Esophagus muscularis mucosa (tissue), 4 donors: ENCODE measurements at regions not wholly inside any gene's neighbourhood (a gene's known extent, or its start where the extent isn't known, plus 50 kb on each side); places are given as distances from the start of the nearest gene placed in this dataset.

ENCODE experiments used
- CTCF ChIP-seq, 3 experiments: fragments of 200-600 bp in 2 of 3; fragments of 450-650 bp in 1 of 3; sonication (generic) in 2 of 3; IDR thresholded peaks; one replicate each; pipeline ENCODE4 v1.5.1; 2017 to 2019; ENCODE audit warnings: antibody characterized with exemption in 3 of 3, mild to moderate bottlenecking in 2 of 3, moderate library complexity in 1 of 3
- EP300 ChIP-seq: sonication (generic); formaldehyde crosslinking; IDR thresholded peaks from one replicate; pipeline ENCODE4 v1.6.1; 2017; ENCODE audit warnings: antibody characterized with exemption
- POLR2A ChIP-seq: fragments of 450-650 bp; IDR thresholded peaks from one replicate; pipeline ENCODE4 v1.6.1; 2017; ENCODE audit warnings: antibody characterized with exemption, moderate library complexity, mild to moderate bottlenecking, low read depth
- POLR2AphosphoS5 ChIP-seq, 2 donors: sonication (generic); formaldehyde crosslinking; IDR thresholded peaks; one replicate each; pipeline ENCODE4 v1.6.1; 2017; ENCODE audit warnings: antibody characterized with exemption in 2 of 2

- TF ChIP-seq CTCF (IDR thresholded peaks at IDR 0.05) (no peak), POLR2A (no peak), POLR2AphosphoS5 (IDR thresholded peaks at IDR 0.05) (no peak), EP300 (no peak)
Measured at GRCh38 chr12:115385141-115385540, 701.2 kb upstream of the TBX3 start.
